A673 (cell line): ENCODE measurements at regions not wholly inside any gene's neighbourhood (a gene's known extent, or its start where the extent isn't known, plus 50 kb on each side); places are given as distances from the start of the nearest gene placed in this dataset.

ENCODE experiments used
- EZH2 ChIP-seq: fragments of 200-600 bp; sonication (generic); IDR thresholded peaks from 2 replicates; pipeline ENCODE4 v1.6.1; 2017; ENCODE audit warnings: borderline replicate concordance, low read depth, mild to moderate bottlenecking, mixed read lengths, antibody characterized with exemption, low read length; ENCODE audit not compliant: poor library complexity, severe bottlenecking
- TF ChIP-seq, protein P1 (sequence below): fragments of 300-800, 200-600 bp; sonication (generic); conservative IDR thresholded peaks from 2 replicates; pipeline ENCODE4 v1.5.1; 2017; ENCODE audit warnings: low read depth, mild to moderate bottlenecking, antibody characterized with exemption, low read length, moderate library complexity, mixed read lengths

DNA sequence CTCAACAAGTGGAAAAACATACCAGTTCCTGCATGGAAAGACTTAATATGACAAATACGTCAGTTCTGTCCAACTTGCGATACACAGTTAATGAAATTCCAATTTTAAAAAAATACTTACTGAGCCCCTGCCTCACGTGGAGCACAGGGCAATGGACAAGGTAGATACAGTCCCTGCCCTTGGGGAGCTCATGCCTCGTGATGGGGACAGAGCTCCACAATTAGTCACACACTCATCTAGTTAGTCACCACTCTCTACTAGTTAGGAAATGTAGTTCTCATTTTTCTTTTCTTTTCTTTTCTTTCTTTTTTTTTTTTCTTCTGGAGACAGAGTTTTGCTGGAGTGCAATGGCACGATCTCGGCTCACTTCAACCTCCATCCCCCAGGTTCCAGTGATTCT, 74.7 kb upstream of the CDH5 start:
- TF ChIP-seq, protein P1, sequence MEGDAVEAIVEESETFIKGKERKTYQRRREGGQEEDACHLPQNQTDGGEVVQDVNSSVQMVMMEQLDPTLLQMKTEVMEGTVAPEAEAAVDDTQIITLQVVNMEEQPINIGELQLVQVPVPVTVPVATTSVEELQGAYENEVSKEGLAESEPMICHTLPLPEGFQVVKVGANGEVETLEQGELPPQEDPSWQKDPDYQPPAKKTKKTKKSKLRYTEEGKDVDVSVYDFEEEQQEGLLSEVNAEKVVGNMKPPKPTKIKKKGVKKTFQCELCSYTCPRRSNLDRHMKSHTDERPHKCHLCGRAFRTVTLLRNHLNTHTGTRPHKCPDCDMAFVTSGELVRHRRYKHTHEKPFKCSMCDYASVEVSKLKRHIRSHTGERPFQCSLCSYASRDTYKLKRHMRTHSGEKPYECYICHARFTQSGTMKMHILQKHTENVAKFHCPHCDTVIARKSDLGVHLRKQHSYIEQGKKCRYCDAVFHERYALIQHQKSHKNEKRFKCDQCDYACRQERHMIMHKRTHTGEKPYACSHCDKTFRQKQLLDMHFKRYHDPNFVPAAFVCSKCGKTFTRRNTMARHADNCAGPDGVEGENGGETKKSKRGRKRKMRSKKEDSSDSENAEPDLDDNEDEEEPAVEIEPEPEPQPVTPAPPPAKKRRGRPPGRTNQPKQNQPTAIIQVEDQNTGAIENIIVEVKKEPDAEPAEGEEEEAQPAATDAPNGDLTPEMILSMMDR = no peak
- no peak for TF ChIP-seq EZH2
